Panc1 (cell line): ENCODE measurements at regions not wholly inside any gene's neighbourhood (a gene's known extent, or its start where the extent isn't known, plus 50 kb on each side); places are given as distances from the start of the nearest gene placed in this dataset.

Experiments
- CTCF ChIP-seq: fragments of 450-650 bp; IDR thresholded peaks from 2 replicates; pipeline ENCODE4 v1.5.1; 2017; ENCODE audit warnings: mild to moderate bottlenecking
- POLR2AphosphoS5 ChIP-seq: IDR thresholded peaks from 2 replicates; pipeline ENCODE4 v1.6.1; 2012; ENCODE audit warnings: mild to moderate bottlenecking, low read depth, low read length, moderate library complexity
- REST ChIP-seq, 2 experiments: IDR thresholded peaks; 2 replicates each; pipeline ENCODE4 v1.6.1; 2011 to 2012; ENCODE audit warnings: low read depth in 2 of 2, control low read depth in 1 of 2, low read length in 1 of 2, mild to moderate bottlenecking in 1 of 2, moderate library complexity in 1 of 2; ENCODE audit not compliant: insufficient read depth in 1 of 2
- SIN3A ChIP-seq: IDR thresholded peaks from 2 replicates; pipeline ENCODE4 v1.6.1; 2012; ENCODE audit warnings: low read depth, mild to moderate bottlenecking, low read length, moderate library complexity, borderline replicate concordance; ENCODE audit not compliant: insufficient read depth
- TCF7L2 ChIP-seq: IDR thresholded peaks from 2 replicates; pipeline ENCODE4 v1.6.1; 2011; ENCODE audit warnings: mild to moderate bottlenecking, low read depth, low read length, inconsistent platforms

- TF ChIP-seq REST (IDR thresholded peaks at IDR 0.05; ENCODE audit: insufficient read depth in 1 of 2, low read depth in 2 of 2, low read length in 1 of 2) (no peak), CTCF (no peak), POLR2AphosphoS5 (no peak; the same call in 1 of the 2 replicates), TCF7L2 (no peak), SIN3A (no peak)
These were observed 380.9 kb upstream of the SEMA3C start for GRCh38 chr7:81299711-81300110.
